CD1c-positive myeloid dendritic cell (primary cell): ENCODE measurements at regions not wholly inside any gene's neighbourhood (a gene's known extent, or its start where the extent isn't known, plus 50 kb on each side); places are given as distances from the start of the nearest gene placed in this dataset.
"Not testable (repeated sequence)": the region's sequence is repeated elsewhere in the genome, so short reads cannot be mapped to it uniquely, and the experiment has no call there.

Source experiments
- DNase-seq: peaks from one replicate; pipeline ENCODE4 v3.0.0-alpha.2; 2016; ENCODE audit errors: extremely low spot score

- no peak for DNase-seq
These were observed 105.4 kb downstream of the TTC8 start for GRCh38 chr14:88929656-88930436.

- DNase-seq = no peak
These were observed 107.1 kb downstream of the TTC8 start for GRCh38 chr14:88931321-88932110.

- DNase-seq = no peak
These were observed 108.7 kb downstream of the TTC8 start for GRCh38 chr14:88933191-88933590.

GRCh38 chr14:88934351-88934806, 109.9 kb downstream of the TTC8 start:
- DNase-seq = no peak

GRCh38 chr14:88935083-88935482, 110.6 kb downstream of the TTC8 start:
- DNase-seq = no peak

GRCh38 chr14:88937706-88938105, 113.3 kb downstream of the TTC8 start:
- DNase-seq = no peak

- no peak for DNase-seq
These were observed 116.2 kb downstream of the TTC8 start for GRCh38 chr14:88940671-88941070.

GRCh38 chr14:88941414-88941813, 117.0 kb downstream of the TTC8 start:
- no peak for DNase-seq

GRCh38 chr14:88947646-88948598, 123.5 kb downstream of the TTC8 start:
- DNase-seq = no peak

GRCh38 chr14:88950069-88950468, 125.6 kb downstream of the TTC8 start:
- no peak for DNase-seq

- DNase-seq = no peak
These were observed 126.9 kb downstream of the TTC8 start for GRCh38 chr14:88951370-88951769.

- no peak for DNase-seq
These were observed 128.4 kb downstream of the TTC8 start for GRCh38 chr14:88952901-88953300.

GRCh38 chr14:88955455-88955854, 131.0 kb downstream of the TTC8 start:
- no peak for DNase-seq

GRCh38 chr14:88960496-88960895, 136.0 kb downstream of the TTC8 start:
- DNase-seq = no peak

- no peak for DNase-seq
These were observed 136.8 kb downstream of the TTC8 start for GRCh38 chr14:88961214-88961613.

- no peak for DNase-seq
These were observed 137.9 kb downstream of the TTC8 start for GRCh38 chr14:88962356-88962755.

- DNase-seq = no peak
These were observed 142.8 kb downstream of the TTC8 start for GRCh38 chr14:88967299-88967698.

- DNase-seq = no peak
These were observed 150.8 kb downstream of the TTC8 start for GRCh38 chr14:88975043-88975830.

- no peak for DNase-seq
These were observed 151.5 kb downstream of the TTC8 start for GRCh38 chr14:88975926-88976325.

GRCh38 chr14:88980907-88981306, 156.5 kb downstream of the TTC8 start:
- DNase-seq = not testable (repeated sequence)

GRCh38 chr14:88981948-88982347, 157.5 kb downstream of the TTC8 start:
- no peak for DNase-seq
